ENCODE measurements at regions not wholly inside any gene's neighbourhood (a gene's known extent, or its start where the extent isn't known, plus 50 kb on each side); places are given as distances from the start of the nearest gene placed in this dataset.

DNA sequence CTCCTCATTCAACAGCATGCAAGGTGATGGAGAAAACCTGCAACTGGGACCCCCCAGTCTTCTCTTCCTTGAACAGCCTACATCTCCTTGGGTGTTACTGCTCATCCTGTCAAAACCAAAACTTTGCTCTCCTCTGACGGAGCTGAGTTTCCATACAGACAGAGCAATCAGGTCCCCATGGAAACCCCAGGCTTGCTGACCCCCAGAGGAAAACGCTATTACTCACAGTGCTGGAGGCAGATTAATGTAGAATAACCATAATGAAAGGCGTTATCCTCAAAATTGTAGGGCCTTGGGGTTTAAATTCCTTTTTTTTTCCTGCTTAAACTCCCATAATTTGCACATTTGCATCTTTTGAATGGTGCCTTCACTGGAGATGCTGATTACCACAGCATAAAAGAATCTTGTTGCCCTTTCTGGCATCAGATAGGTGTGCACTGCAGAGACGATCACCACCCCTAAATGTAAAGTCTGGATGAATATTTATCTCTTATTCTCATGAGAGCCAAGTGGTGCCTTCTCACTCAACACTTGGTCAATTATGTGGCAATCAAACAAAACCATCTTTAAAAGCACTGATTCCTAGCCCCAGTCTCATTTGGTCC is 126.3 kb downstream of the MSX2 start:
- Histone ChIP-seq H3K36me3 (no peaks in the 10 kb centered on the region), H3K27ac (no peak overlapping the region), H3K4me3 (no peak overlapping the region), H3K4me1 (no peaks in the 10 kb centered on the region), H3K9me3 (no peaks in the 10 kb centered on the region), H3K27me3 (no peaks in the 10 kb centered on the region)
- TF ChIP-seq POLR2A (IDR thresholded peaks at IDR 0.05), result no peak
- TF ChIP-seq, protein P1, sequence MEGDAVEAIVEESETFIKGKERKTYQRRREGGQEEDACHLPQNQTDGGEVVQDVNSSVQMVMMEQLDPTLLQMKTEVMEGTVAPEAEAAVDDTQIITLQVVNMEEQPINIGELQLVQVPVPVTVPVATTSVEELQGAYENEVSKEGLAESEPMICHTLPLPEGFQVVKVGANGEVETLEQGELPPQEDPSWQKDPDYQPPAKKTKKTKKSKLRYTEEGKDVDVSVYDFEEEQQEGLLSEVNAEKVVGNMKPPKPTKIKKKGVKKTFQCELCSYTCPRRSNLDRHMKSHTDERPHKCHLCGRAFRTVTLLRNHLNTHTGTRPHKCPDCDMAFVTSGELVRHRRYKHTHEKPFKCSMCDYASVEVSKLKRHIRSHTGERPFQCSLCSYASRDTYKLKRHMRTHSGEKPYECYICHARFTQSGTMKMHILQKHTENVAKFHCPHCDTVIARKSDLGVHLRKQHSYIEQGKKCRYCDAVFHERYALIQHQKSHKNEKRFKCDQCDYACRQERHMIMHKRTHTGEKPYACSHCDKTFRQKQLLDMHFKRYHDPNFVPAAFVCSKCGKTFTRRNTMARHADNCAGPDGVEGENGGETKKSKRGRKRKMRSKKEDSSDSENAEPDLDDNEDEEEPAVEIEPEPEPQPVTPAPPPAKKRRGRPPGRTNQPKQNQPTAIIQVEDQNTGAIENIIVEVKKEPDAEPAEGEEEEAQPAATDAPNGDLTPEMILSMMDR (IDR thresholded peaks at IDR 0.05), result no peak
- DNase-seq, result no peak

DNA sequence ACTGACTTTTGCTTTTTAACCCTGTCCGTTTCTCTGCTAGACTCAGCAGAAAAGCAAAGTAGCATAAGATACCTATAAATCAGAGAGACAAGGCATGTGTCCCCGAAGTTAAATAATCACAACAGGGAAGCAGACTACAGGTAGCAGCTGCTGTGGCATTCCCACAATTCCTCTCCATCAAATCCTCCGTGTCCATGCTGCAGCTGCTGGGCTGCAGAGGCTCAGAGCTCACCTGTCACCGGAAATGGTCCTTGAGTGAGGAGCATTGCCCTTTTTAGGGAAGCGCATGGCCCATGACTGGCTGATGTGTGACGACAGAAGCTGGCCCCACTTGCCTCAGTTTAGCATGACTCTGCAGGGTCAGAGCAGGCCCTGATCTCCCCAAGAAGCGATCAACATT is 125.0 kb downstream of the MSX2 start:
- TF ChIP-seq POLR2A (IDR thresholded peaks at IDR 0.05), result no peak
- TF ChIP-seq, protein P1 (IDR thresholded peaks at IDR 0.05), result no peak
- H3K27me3 ChIP-seq, result no peaks in the 10 kb centered on the region
- H3K27ac ChIP-seq, result no peak overlapping the region
- H3K9me3 ChIP-seq, result no peaks in the 10 kb centered on the region
- no peak overlapping the region for H3K4me3 ChIP-seq
- DNase-seq, result no peak
- H3K4me1 ChIP-seq, result no peaks in the 10 kb centered on the region
- H3K36me3 ChIP-seq, result no peaks in the 10 kb centered on the region

DNA sequence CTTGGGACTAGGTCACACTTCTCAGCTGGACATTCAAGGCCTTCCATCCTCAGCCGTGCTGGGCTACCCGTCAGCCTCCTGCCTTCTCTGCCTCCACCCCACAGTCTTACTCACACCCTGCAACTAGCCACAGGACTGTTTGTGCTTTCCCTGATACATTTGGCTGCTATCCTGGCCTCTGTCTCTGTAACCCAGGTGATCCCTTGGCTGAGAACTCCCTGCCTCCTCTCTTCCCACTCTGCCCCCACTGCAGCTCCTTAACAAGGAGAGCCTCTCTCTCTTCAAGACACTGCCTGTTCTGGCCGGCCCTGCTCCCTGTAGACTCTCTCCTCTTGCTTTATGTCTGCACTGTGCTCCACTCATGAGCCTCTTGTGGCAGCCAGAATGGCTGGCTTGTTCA is 120.6 kb downstream of the MSX2 start:
- no peak for DNase-seq
- no peaks in the 10 kb centered on the region for H3K27me3 ChIP-seq
- no peak overlapping the region for H3K4me3 ChIP-seq
- H3K9me3 ChIP-seq, result no peaks in the 10 kb centered on the region
- no peaks in the 10 kb centered on the region for H3K36me3 ChIP-seq
- TF ChIP-seq, protein P1 (IDR thresholded peaks at IDR 0.05), result no peak
- no peak for TF ChIP-seq POLR2A (IDR thresholded peaks at IDR 0.05)
- H3K27ac ChIP-seq, result no peak overlapping the region
- no peaks in the 10 kb centered on the region for H3K4me1 ChIP-seq

DNA sequence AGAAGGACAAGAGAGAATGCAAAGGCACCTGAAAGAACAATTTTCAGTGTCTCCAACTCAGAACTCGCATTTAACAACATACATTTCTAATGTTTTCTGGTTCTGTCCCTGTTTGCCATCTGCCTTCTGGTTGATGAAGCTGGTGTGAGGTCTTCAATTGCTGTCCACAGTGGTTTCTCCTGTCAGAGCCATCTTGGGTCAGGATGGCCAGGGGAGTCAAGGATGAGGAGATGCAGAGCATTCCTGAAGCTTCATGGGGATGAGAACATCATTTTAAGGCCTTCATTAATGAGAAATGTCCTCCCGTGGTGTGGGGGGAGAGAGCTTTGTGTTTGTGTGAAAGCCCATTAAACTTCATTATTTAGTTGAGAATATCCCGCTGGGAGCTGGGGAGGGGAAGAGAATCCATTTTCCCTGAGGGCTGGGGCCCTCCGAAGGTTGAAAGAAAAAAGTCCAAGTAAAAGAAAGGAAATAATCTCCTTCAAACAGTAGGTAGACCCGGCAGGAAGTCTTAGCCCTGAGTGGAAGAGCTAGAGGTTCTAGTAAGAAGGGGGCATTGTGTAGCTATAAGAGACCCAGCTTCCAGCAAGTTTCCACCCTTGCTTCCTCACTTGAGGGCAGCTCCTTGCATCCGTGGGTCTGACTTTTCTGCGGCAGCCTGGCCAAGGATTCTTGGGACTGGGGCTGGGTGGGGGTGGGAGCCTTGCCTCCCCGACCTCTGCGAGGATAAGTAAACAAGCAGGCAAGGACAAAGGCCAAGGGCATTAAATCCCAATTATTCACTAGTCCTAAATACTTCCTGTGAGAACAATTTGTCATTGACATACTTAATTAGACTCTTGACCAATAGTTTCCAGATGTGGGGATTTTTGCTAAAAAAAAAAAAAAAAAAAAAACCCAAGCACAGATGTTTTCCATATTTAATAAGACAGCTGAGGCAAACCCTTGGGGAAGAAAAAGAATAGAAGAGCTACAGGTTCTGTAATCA is 119.2 kb downstream of the MSX2 start:
- Histone ChIP-seq H3K4me3 (no peak overlapping the region), H3K27ac (no peak overlapping the region), H3K27me3 (no peaks in the 10 kb centered on the region), H3K36me3 (no peaks in the 10 kb centered on the region), H3K9me3 (no peaks in the 10 kb centered on the region), H3K4me1 (no peaks in the 10 kb centered on the region)
- no peak for DNase-seq
- TF ChIP-seq, protein P1 (IDR thresholded peaks at IDR 0.05), result no peak
- no peak for TF ChIP-seq POLR2A (IDR thresholded peaks at IDR 0.05)

DNA sequence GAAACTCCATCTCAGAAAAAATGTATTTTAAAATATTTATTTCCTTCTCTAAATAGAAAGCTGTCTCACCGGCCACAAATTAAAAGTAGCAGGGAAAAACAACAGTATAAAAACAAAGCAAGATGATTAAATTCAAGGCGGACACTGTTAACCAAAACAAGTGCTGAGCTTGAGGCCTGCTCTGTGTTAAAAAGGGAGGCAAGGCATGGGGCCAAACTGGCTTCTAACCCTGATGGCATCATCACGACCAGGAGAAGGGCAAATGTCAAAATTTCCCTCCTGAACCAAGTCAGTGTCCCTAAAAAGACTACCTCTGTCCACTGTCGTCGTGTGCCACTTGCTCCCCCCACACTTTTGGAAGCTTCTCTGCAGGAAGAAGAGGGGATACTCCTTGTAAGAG is 116.1 kb downstream of the MSX2 start:
- Histone ChIP-seq H3K27me3 (no peaks in the 10 kb centered on the region), H3K27ac (peak overlapping the region in 1 of 4 donors; percentile 1), H3K4me1 (no peaks in the 10 kb centered on the region), H3K4me3 (no peak overlapping the region), H3K36me3 (no peaks in the 10 kb centered on the region), H3K9me3 (no peaks in the 10 kb centered on the region)
- TF ChIP-seq, protein P1 (IDR thresholded peaks at IDR 0.05), result no peak
- no peak for TF ChIP-seq POLR2A (IDR thresholded peaks at IDR 0.05)
- no peak for DNase-seq

All from Peyer's patch (tissue), 4 donors.